GM12872 (cell line): ENCODE measurements at regions not wholly inside any gene's neighbourhood (a gene's known extent, or its start where the extent isn't known, plus 50 kb on each side); places are given as distances from the start of the nearest gene placed in this dataset.

Experiments
- TF ChIP-seq, protein P1 (sequence below): IDR thresholded peaks from 3 replicates; pipeline ENCODE4 v1.5.1; 2011; ENCODE audit warnings: low read depth, mild to moderate bottlenecking, low read length, moderate library complexity; ENCODE audit not compliant: insufficient read depth

DNA sequence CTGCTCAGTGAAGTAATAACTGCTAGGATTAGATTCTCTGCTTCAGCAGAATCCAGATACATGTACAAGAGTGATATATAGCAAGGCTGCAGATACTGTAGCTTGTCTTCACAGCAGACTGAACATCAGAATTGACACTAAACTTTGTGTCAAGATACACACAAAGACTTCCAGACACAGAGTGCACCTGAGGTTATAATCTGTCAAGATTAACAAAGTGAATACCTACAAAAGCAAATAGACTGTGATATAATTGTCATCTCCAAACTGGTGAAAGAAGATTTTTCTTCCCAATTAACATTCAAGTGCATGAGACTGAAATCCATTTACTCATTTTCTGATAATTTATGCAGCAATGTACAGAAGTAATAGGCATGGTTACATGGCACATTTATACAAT, 2266.5 kb upstream of the WWC1 start:
- TF ChIP-seq, protein P1, sequence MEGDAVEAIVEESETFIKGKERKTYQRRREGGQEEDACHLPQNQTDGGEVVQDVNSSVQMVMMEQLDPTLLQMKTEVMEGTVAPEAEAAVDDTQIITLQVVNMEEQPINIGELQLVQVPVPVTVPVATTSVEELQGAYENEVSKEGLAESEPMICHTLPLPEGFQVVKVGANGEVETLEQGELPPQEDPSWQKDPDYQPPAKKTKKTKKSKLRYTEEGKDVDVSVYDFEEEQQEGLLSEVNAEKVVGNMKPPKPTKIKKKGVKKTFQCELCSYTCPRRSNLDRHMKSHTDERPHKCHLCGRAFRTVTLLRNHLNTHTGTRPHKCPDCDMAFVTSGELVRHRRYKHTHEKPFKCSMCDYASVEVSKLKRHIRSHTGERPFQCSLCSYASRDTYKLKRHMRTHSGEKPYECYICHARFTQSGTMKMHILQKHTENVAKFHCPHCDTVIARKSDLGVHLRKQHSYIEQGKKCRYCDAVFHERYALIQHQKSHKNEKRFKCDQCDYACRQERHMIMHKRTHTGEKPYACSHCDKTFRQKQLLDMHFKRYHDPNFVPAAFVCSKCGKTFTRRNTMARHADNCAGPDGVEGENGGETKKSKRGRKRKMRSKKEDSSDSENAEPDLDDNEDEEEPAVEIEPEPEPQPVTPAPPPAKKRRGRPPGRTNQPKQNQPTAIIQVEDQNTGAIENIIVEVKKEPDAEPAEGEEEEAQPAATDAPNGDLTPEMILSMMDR = no peak

DNA sequence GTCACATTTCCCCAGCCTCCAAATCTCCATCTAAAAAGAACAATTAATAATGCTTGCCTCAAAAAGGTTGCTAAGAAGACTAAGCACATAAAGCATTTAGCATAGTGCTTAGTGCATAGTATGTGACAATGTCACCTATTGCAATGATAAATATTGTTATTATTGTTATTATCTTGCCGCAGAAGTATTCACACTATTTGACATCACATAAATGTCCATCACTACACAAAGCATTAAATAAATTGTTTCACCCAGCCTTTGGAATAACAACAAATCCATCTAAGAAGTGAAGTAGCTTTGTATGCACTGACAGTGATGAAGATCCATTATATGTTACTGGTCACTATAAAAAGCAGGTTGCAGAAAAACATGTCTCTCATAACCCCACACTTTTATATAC, 2263.9 kb upstream of the WWC1 start:
- TF ChIP-seq, protein P1 = no peak

DNA sequence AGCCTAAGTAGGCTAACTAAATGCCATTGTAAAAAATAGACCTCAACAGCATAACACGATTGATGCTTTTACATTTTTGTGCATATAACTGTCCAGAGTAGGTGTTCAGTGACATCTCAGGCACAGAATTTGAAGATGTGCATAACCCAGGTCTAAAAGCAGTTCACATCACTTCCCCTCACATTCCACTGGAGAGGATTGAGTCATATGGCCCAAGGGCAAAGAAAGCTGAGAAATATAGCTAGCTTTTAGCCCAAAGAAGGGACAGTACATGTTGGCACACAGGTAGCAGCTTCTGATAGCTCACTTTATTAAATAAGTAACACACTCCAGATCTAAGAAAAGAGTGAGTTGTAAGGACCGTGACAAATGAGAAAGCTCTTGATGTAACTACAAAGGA, 2259.5 kb upstream of the WWC1 start:
- TF ChIP-seq, protein P1 = no peak

DNA sequence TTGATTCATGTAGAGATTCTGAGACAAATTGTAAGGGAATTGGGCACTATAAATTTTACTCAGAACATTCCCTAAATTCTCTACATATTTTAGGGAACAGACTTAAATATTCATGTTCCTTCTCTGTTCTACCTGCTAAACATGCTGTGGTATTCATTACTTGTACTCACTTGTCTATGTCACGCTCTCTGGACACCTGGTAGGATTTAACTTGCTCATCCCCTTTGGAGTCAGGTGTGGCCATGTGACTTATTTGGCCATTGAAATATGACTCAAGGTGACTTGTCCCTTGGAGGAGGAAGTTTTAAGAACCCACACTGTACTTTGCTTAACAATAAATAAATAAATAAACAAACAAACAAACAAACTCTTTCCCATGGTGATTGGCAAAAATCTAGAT, 2258.8 kb upstream of the WWC1 start:
- TF ChIP-seq, protein P1 = no peak

DNA sequence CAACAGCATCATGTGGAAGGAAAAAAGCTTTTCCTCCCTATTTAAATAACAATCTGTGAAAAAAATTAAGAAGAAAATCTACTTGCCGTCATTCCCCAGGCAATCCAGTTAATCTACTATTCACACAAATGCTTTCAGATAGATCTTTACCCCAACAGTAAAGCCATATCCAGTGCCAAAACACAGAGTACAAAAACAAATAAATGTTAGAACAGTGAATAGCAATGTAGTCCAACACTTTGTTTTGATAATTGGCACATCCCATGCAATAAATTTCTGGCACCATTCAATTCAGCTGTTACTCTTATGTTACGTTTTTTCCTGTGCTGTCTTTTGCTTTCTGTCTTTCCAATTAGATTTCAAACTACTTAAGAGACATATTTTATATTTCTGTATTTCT, 2245.5 kb upstream of the WWC1 start:
- TF ChIP-seq, protein P1 = no peak

DNA sequence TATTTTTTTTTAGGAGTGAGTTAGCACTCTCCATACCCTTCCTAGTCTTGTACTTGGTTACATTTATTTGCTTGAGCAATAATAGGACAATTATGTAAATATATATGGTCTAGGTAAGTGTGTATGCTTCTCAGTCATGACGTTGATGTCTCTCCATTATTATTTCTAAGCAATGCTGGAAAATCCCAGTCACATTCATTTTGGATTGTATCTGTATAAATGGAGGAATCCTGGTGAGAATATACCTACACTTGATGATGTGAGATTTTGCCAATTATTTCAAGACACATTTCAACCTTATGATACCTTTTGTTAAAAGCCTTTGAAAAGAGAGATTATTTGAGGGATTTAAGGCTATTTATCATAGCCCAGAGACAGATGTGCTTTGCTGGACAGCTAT, 2244.5 kb upstream of the WWC1 start:
- TF ChIP-seq, protein P1 = no peak

DNA sequence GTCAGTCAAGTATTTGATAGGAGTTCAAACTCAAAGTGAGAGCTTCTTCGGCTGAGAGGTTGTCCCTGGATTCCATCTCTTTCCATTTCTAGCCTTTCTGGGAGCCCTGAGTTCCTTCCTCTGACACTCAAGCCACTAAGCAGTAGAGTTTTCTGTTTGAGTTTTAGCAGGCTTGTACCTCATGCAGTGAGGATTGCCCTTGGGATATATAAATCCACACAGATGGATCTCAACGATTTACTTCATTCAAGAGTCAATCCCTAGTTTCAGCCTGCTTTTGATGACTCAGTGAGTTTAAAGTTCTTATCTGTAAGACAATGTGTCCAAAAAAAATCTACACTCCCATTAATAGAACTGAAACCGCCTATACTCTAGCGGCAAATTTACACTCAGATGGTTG, 2240.9 kb upstream of the WWC1 start:
- TF ChIP-seq, protein P1 = no peak

DNA sequence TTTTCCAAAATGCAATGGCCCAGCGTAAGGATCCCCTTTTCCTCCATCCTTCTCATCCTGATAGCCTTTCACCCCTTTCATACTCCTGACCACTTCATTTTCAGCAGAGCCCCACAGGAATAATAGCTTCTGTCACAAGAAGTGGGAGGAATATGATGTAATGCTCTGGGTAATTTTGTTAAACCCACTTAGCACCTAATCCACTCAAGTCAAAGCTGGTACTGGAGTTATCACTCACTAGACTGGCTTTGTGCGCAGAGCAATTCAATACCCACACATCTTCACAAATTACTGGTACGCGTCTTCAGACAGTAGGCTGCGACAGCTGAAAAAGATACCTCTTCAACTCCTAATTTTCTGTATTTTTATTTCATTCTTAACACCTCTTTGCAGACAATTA, 2232.8 kb upstream of the WWC1 start:
- TF ChIP-seq, protein P1 = no peak
